ENCODE measurements at regions not wholly inside any gene's neighbourhood (a gene's known extent, or its start where the extent isn't known, plus 50 kb on each side); places are given as distances from the start of the nearest gene placed in this dataset.

- TF ChIP-seq YY1 (IDR thresholded peaks at IDR 0.05; ENCODE audit: insufficient read depth, insufficient read length) (no peak), ZNF274 (IDR thresholded peaks at IDR 0.05; ENCODE audit: low read depth, low read length) (no peak), SUZ12 (IDR thresholded peaks at IDR 0.05; ENCODE audit: extremely low read depth, insufficient read depth, insufficient read length) (no peak)
Observed at GRCh38 chr13:47299304-47299703, 402.5 kb upstream of the HTR2A start.
